Thyroid gland (tissue), 4 donors: ENCODE measurements at regions not wholly inside any gene's neighbourhood (a gene's known extent, or its start where the extent isn't known, plus 50 kb on each side); places are given as distances from the start of the nearest gene placed in this dataset.

Experiments used
- CTCF ChIP-seq, 6 experiments: fragments of 200-600 bp in 3 of 6; fragments of 450-650 bp in 3 of 6; sonication (generic) in 3 of 6; IDR thresholded peaks; one replicate each; pipeline ENCODE4 v1.5.1; 2016 to 2019; ENCODE audit warnings: antibody characterized with exemption in 6 of 6, mild to moderate bottlenecking in 2 of 6, inconsistent platforms in 1 of 6, moderate library complexity in 1 of 6
- POLR2A ChIP-seq, 2 donors: fragments of 450-650 bp; IDR thresholded peaks; one replicate each; pipeline ENCODE4 v1.6.1; 2017; ENCODE audit warnings: antibody characterized with exemption in 2 of 2, mild to moderate bottlenecking in 2 of 2, moderate library complexity in 1 of 2

- TF ChIP-seq POLR2A (IDR thresholded peaks at IDR 0.05) = no peak
- no peak for TF ChIP-seq CTCF (IDR thresholded peaks at IDR 0.05)
These were observed 751.9 kb upstream of the NEGR1 start for GRCh38 chr1:73034271-73034670.
